ENCODE measurements at regions not wholly inside any gene's neighbourhood (a gene's known extent, or its start where the extent isn't known, plus 50 kb on each side); places are given as distances from the start of the nearest gene placed in this dataset.
"Not testable (repeated sequence)": the region's sequence is repeated elsewhere in the genome, so short reads cannot be mapped to it uniquely, and the experiment has no call there.

DNA sequence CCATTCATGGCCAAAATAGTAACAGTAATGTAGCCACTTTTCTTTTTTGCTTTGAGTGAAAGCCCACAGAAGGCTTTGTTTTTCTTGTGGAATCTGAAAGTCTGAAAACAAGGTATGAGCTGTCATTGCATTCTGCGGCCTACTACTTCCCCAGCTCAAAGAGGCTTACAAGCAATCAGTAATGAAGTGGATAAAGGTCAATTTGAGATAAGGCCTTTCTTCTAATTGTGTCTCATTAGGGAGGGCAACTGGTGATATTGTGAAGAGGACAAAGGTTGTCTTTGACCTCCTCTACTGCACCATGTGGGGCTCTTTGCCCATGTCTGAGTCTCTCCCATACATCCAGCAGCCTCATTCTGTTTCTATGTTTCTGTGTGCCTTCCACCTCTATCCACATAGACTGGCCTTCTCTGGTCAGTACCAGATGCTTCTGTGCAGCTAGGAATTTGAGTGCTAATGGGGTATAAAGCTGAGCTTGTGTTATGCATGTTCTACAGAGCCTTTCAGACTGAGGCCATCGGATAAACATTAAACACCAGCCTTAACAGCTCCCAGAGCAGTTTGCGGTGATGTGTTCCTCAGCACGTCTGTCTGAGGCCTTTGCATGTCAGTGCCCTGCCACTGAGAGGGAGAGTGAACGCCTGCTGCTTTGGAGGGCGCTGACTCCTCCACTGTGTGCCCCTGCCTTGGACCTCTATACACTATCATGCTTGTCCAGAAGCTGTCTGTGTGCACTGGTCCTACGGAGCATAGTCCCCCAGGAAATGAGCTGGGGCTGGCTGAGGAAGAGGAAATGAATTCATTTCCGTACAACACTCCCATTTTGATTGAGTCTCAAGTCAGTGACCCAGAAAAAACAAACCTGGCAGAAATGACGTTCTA lies 80.2 kb downstream of the SH2D1A start:
- DNase-seq = no peak

DNA sequence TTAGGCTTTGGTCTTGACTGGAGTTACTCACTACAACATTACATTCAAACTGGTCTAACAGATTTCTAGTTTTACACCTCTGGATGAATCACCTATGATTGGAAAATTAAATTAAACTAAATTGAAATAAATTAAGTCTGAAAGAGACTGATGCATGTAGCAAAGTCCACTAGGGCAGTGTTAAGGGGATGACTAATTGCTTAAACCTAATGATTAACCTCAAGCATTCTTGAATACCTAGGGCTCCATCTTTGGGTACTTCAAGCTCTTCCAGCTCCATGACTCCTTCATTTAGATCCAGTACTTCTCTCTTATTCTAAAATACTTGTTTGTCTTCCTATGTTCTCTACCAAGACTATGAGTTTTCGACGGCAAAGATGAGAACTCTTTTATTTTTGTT lies 86.8 kb downstream of the SH2D1A start:
- DNase-seq = no peak

DNA sequence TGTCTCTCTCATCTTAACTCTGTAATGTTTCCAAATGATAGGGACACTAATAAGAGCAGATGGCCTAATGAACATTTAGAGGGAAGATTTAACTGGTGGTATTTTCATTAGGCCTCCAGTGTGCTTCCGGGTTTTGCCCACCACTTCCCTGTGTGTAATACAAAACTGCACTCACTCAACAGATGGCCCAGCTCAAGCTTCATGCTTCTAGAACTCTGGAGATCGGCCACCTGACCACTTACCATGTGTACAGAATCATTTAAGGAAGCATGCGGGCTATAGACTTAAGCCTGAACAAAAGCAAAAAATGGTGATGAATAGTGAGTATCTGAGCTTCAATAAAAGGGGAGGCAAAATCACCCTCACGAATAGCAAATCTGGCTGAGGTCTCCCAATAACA lies 89.3 kb downstream of the SH2D1A start:
- DNase-seq = no peak

DNA sequence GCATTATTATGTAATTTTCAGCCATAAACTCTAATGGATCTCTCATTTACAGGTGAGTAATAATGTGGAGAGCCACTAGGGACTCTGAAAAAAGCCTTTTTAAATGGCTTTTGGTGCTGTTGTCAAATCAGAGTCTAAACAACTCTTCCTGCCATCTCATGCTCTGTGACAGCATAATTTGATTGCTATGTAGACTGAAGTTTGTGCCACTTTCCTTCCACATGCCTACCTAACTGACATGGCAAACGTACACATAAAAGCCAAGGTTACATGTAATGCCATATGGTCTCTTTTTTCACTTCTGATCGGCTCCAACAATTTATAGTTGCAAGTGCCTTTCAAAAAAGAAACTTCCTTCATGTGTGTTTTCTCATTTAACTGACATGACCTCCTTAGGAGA lies 94.3 kb downstream of the SH2D1A start:
- DNase-seq = no peak

DNA sequence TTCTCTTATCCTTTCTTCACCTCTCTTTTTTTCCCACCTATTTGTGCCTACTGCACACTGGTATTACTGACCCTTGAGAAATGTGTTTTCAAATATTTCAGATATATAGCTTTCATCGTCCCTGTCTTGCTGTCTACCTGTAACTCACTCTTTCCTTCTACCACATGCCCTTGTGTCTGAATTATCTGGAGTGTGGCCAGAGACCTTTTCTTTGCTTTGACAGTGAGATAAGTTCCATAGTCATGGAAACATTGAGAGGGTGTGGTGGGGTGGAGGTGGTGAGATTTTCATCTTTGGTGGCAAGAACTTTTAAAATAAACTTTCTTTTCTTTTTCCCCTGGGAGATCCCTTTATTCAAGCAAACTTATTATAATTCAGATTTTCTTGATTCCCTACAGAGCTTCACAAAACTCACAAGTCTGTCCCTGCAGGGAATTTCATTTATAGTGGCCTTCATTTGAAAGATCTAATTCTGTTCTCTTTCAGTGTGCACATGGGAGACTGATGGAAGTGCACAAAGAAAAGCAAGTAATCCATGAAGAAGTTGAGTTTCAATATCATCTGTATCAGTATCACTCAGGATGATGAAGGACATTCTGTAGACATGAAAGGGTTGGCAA lies 95.7 kb downstream of the SH2D1A start:
- DNase-seq = no peak

DNA sequence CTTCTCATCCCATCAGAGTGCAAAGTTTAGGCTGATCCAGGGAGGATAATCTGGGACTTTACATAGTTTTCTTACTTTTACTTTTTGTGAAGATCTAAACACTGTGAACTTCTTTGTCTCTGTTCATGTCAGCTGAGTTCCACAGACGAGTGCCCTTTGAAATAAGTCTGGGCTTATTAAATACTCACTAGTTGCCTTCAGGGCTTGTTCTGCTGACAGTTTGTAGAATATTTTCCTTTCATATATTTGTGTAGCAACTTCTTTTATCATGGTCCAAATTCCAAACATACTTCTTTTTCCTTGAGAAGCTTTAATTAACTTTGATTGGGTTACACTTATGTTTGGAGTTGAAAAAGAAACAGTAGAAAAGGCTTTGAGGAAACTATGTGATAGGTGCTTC lies 109.6 kb downstream of the SH2D1A start:
- DNase-seq = no peak

DNA sequence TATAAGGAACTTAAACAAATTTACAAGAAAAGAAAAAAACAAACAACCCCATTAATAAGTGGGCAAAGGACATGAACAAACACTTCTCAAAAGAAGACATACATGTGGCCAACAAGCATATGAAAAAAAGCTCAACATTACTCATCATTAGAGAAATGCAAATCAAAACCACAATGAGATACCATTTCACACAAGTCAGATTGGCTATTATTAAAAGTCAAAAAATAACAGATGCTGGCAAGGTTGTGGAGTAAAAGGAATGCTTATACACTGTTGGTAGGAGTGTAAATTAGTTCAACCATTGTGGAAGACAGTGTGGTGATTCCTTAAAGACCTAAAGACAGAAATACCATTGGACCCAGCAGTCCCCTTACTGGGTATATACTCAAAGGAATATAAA lies 113.5 kb downstream of the SH2D1A start:
- DNase-seq = not testable (repeated sequence)

DNA sequence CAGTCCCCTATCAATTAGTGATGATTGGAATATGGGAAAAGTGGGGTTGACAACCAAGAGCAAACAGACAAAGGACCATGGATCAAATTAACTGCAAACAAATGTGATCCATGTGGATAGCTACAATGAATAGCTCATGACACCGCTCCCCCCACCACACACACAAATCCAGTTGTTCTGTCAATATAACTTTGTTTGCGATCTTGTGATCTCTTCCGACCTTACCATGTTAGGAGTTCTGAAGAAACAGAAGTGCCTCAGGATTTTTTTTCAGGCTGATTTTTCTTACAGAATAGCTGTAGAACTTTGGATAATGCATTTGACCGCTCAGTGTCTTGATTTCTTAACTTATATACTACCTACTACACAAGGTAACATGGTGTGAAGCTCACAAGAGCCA lies 116.6 kb downstream of the SH2D1A start:
- no peak for DNase-seq

DNA sequence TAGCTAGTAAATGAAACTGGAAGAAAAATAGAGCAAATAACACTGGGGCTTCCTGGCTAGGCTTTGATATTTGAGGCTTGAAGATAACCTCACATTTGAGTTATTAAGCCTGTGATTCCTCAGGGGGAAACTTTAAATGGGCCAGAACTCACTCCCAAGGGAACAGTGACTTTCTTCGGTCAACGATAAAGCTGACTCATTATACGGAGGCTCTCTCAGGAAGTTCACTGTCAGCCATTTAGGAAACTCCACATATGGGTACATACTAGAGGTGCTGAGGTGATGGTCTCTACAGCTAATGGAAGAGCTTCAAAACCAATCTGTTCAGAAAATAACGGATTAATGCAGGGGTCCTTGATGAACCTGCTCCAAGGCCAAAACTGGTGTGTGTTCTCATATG lies 120.8 kb downstream of the SH2D1A start:
- no peak for DNase-seq

DNA sequence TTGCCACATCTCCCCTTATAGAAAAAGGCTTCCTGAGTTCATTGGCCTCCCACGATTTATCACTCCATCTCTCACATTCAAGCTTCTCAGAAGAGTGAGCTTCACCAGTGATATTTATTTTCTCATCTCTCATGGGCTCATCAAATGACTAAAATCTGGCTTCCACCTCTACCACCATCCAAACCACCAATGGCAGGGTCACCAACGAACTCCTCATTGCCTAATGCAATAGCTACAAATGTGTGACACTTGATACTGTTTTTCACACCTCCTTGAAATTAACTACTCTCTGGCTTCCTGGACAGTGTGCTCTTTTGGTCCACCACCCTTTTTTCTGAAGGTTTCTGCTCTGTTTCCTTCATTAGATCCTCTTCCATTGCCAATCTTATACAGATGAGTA lies 129.0 kb downstream of the SH2D1A start:
- no peak for DNase-seq

DNA sequence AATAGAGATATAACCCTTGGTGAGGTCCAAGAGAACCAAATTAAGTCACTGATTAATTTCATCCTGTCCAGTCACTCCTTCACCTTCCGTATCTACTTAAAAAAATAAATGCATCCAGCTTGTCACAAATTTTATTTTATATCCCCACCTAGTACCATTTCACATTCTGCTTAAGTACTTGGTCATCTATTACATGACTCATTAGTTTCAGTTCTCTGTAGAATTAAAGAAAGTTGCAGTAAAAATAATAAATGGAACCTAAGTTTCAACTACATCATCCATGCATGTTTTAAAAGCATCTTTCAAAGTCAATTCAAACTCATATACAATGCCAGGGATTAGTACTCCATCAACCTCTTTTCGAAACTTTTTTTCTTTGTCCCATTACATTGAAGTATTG lies 130.2 kb downstream of the SH2D1A start:
- no peak for DNase-seq

DNA sequence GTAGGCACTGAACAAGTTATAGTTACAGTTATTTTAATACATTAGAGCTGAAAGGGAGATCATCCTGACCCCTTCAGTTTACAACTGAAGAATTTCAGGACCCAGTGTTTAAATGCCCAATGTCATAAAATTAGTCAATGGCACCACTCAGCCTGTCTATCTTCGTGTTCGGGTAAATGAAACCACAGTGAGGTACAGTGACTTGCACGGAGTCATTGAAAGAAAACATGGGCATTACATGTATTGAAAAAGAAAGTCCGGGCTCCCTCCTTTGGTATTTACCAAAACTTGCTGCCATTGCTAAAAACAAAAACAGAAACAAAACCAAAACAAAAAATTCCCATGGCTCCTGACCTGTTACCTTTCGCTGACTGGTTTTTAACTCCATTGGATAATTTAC lies 131.7 kb downstream of the SH2D1A start:
- no peak for DNase-seq

DNA sequence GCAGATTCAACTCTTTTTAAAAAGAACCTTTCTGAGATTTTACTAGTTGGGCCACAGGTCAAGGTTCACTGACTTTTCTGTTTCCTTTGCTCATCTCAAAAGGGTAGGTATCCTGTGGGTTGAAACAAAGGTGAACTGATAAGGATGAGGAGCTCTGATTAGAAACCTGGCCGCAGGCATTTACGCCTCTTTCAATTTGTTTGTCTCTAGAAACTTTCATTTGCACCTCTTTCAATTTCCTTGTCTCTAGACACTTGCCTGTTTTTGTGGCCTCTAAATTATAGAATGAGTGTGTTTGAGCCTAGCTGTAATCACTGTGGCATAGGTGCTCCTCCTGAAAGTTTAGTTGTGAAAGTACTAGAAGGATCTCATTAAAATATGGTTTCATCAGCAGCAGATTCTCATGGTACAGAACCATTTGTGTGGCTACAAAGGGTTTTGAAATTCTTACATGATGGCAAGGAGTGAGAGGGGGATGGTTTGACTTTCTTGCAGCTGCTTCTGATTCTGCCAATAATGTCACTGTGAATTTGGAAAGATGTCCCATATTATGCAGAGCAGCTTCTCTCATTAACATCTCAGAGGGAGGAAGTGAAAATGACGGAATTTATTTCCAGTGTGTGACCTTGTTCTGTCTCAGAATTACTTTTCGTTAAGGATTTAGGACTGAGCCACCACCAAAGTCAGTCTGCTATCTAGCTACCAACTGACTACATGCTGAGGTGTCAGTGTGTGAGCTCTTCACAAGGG lies 142.2 kb downstream of the SH2D1A start:
- no peak for DNase-seq

DNA sequence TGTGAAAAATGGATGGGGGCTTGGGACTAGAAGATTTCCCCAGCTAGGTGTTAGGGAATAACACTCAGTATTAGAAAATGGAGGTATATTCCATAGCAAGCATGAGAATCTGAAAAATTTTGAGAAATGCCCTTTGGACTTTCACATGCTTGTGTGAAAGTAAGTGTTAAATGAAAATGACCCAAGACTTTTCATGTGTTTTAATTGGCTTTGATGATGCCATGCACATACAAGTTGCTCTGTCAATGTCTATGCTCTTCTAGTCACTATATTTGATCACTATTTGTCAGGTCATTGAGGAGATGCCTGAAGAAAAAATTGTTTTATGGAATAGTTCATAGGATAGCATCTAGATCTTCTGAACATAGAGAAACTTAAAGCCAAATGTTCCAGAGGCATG lies 147.6 kb downstream of the SH2D1A start:
- DNase-seq = no peak

DNA sequence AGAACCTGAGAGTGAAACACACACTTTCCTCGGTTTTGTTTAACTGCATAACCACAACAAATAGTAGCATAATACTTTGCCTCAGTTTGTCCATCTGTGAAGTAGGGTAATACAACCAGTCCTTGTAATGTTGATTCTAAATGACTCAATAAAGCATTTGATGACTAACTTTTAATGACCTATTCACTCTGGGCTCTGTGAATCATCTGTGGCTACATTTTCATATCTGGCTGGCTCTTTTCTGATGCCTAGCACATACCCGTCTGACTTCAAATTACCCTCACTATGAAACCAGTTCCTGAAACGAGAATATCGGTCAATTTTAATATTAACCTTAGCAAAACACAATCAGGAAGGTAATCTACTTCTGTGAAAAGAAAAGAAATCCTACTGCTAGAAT lies 151.0 kb downstream of the SH2D1A start:
- no peak for DNase-seq

DNA sequence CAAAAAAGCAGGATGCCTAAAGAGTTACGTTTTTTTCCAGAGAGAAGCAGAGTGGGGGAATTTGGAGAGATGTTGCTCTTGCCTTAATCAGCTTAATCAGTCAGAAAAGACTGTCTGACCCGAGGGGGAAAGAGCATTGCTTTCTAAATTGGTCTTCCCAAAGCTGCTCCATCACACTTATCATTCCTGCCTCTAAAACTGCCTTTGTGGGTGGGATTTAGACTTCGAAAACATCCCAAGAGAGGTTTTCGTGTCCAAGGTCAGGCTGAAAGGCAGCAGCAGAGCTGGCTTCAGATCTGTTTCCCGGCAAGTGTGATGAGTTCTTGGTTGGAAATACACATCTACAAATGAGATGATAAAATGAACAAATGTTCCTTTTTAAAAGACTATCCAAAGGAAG lies 155.2 kb downstream of the SH2D1A start:
- no peak for DNase-seq

DNA sequence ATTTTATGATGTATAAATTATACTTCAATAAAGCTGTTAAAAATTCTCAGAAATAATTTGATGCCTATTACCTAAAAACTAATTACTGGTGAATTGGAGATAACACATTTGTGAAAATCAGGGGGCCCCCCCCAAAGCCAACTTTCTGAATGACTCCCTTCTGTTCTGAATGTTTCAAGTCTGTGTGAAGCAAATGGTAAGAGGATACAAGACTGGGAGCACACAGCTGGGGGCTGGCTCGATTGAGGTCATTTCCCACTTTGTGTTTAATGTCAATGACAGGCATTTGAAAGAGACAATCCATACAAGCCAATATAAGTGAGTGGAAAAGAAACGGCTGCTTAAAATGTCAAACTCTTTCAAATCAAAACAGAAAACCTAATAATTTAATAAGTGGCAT lies 155.8 kb downstream of the SH2D1A start:
- no peak for DNase-seq

DNA sequence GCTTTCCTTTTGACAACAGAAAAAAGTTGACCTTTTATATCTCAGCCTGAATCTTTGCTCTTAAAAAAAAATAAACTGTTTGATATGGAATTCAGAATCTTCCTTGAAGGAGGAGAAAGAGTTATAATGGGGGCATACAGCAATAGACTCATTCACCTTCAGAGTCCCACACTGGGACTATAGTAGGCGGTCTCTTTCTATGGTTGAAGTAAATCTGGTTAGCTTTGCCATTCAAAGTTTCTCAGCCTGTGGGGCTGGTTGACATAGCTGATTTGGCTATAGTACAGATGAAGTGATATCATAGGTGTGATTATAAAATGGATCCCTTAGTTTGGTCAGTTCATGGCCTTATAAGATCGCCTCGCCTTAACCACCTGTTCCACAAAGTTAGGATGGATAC lies 156.2 kb downstream of the SH2D1A start:
- no peak for DNase-seq

DNA sequence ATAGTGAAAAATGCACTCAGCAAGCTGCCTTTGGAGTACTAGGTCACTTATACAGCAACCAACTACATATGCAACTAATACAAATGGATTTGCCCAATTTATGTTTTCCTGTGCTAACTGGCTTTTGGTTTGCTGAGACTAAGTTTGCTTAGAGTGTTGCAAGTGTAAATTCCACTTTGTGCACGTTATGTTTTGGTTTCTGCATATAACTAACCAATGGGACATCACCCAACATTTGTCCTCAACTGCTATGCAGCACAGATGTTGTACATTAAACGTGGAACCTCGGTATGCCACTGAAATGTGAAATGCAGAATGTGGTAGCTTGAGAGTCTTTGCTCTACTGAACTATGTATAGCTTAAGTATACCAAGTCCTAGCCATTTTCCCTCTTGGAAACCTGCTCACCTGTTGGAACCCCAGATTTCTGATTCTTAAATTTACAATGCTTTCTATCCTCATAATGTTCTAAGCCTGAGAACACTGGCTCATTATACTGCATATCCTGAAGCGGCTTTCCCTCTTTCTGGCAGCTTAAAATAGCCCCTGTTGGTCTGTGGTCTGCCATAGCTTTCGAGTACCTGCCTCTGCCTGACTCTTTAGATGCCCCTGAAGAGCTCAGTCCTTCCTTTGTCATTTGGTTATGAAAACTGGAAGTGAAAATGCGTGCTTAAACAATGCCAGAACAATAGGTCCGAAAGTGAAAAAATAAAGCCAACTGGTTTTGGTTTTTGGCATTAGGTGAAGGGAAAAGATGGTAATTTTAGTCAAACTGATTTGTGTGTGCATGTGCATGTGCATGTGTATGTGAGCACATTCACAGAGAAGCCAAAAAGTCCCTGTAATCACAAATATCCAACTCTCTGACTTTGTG lies 158.0 kb downstream of the SH2D1A start:
- no peak for DNase-seq

DNA sequence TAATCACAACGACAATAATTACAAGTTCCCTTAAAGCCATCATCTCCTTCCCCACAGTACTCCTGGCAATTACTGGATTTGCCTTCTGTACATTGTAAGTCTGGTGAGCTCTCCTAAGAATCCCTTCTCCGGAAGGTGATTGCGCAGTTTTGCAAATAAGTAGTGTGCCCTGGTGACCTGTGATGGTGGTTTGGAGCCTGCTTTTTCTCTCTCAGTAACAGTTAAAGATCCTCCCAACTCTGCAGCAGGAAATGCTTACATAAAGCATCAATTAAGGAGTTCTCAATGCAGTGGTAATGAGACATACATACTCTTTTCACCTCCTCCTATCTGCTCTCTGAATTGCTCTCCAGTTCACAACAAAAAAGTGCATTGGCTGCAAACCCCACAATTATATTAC lies 159.7 kb downstream of the SH2D1A start:
- DNase-seq = no peak

DNA sequence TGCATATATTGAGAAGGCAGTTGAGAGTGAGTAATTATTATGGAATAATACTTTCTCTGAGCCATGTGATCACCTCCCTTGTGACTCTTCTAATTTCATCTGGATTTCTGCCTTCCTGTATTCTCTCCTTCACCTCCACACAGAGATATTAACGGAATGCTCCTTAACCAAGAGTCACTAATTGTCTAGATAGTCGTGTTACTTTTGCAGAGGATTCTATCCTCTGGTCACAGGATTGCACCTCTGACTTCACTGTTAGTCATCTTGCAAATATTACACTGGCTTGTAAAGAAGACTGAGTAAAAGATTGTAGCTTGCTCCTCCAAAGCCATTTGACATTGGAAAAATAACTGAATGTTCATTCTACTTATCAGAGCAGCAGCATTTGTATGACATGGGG lies 160.9 kb downstream of the SH2D1A start:
- no peak for DNase-seq

DNA sequence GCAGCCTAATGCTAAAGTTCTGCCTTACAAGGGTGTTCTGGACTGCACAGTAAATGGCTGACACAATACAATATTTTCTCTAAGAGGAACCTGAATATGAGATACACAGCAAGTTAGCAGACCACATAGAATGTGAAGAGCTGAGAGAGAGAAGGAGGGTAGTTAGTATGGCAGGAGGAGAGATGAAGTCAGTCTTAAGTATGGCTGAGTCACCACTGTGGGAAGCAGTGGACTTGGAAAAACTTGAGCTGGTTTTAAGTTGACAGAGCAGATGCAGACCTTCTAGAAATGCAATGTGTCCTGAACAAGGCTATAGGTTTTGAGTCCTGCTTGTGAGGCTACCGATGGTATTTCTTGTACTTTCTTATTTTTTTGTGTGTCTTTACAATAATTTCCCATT lies 172.5 kb downstream of the SH2D1A start:
- no peak for DNase-seq

DNA sequence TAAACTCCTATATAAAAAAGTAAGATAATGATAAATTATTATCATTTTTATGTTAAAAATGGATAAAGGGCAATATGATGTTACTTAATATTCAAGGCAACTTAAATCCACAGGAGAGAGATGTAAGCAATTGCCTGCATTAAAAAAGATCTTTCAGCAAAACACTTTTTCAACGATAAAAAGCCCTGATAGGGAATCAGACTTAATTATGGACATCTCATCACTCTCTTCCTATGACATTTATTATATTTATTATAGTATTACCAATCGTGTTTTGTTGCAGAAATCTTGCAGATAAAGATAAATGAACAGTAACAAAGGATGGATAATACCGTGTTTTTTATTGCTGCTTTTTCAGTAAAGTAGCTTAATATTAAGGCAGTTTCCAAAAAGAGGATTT lies 178.5 kb downstream of the SH2D1A start:
- DNase-seq = no peak
